Endodermal cell (in vitro differentiated cells): ENCODE measurements at regions not wholly inside any gene's neighbourhood (a gene's known extent, or its start where the extent isn't known, plus 50 kb on each side); places are given as distances from the start of the nearest gene placed in this dataset.

Source experiments
- DNase-seq: peaks from one replicate; pipeline ENCODE4 v3.0.0-alpha.2; 2017
- H3K27ac ChIP-seq: 2 replicates; pipeline ENCODE4 v1.5.1; 2013; ENCODE audit warnings: mild to moderate bottlenecking, low read depth, low read length, moderate library complexity
- H3K27me3 ChIP-seq: 2 replicates; pipeline ENCODE4 v1.6.1; 2013; ENCODE audit warnings: mild to moderate bottlenecking, low read length, moderate library complexity; ENCODE audit not compliant: insufficient read depth, control insufficient read depth, poor library complexity, severe bottlenecking
- H3K36me3 ChIP-seq: 2 replicates; pipeline ENCODE4 v1.7.0; 2013; ENCODE audit warnings: mild to moderate bottlenecking, low read length, moderate library complexity; ENCODE audit not compliant: control insufficient read depth, insufficient read depth
- H3K4me1 ChIP-seq: one replicate; pipeline ENCODE4 v1.7.0; 2013; ENCODE audit warnings: low read length; ENCODE audit not compliant: control insufficient read depth, insufficient read depth
- H3K4me3 ChIP-seq: 2 replicates; pipeline ENCODE4 v1.5.1; 2013; ENCODE audit warnings: mild to moderate bottlenecking, low read length, moderate library complexity
- H3K9ac ChIP-seq: 2 replicates; pipeline ENCODE4 v1.6.1; 2013; ENCODE audit warnings: mild to moderate bottlenecking, low read length, moderate library complexity; ENCODE audit not compliant: poor library complexity, severe bottlenecking; ENCODE audit errors: extremely low read depth
- H3K9me3 ChIP-seq: 2 replicates; pipeline ENCODE4 v1.6.1; 2013; ENCODE audit warnings: mild to moderate bottlenecking, low read length, moderate library complexity; ENCODE audit not compliant: control insufficient read depth
- H3K27ac Mint-ChIP-seq: 2 replicates; pipeline ENCODE4 v1.8.0; 2020; ENCODE audit warnings: mixed read lengths
- H3K27me3 Mint-ChIP-seq: 2 replicates; pipeline ENCODE4 v1.8.0; 2021; ENCODE audit warnings: mild to moderate bottlenecking, mixed read lengths; ENCODE audit not compliant: insufficient read depth
- H3K36me3 Mint-ChIP-seq: 2 replicates; pipeline ENCODE4 v1.8.0; 2020; ENCODE audit warnings: low read depth, mixed read lengths
- H3K4me1 Mint-ChIP-seq: 2 replicates; pipeline ENCODE4 v1.8.0; 2020; ENCODE audit warnings: mixed read lengths
- H3K4me3 Mint-ChIP-seq: 2 replicates; pipeline ENCODE4 v1.8.0; 2020; ENCODE audit warnings: mild to moderate bottlenecking, moderate library complexity, mixed read lengths
- H3K9me3 Mint-ChIP-seq: 2 replicates; pipeline ENCODE4 v1.8.0; 2020; ENCODE audit warnings: mild to moderate bottlenecking, mixed read lengths
- WGBS, 2 experiments: methylation state at CpG; one replicate each; pipeline versions ENCODE4 v1.1.5 to v1.1.7; 2013; ENCODE audit warnings: missing lambda C conversion rate in 2 of 2, mixed read lengths in 1 of 2; ENCODE audit not compliant: insufficient coverage in 1 of 2, insufficient read length in 1 of 2; 5-methylcytosine and 5-hydroxymethylcytosine counted together
- TF ChIP-seq, protein P1 (sequence below): fragments of 200-600 bp; sonication (generic); conservative IDR thresholded peaks from 2 replicates; pipeline ENCODE4 v1.5.0; 2021; ENCODE audit warnings: antibody characterized with exemption, mild to moderate bottlenecking

DNA sequence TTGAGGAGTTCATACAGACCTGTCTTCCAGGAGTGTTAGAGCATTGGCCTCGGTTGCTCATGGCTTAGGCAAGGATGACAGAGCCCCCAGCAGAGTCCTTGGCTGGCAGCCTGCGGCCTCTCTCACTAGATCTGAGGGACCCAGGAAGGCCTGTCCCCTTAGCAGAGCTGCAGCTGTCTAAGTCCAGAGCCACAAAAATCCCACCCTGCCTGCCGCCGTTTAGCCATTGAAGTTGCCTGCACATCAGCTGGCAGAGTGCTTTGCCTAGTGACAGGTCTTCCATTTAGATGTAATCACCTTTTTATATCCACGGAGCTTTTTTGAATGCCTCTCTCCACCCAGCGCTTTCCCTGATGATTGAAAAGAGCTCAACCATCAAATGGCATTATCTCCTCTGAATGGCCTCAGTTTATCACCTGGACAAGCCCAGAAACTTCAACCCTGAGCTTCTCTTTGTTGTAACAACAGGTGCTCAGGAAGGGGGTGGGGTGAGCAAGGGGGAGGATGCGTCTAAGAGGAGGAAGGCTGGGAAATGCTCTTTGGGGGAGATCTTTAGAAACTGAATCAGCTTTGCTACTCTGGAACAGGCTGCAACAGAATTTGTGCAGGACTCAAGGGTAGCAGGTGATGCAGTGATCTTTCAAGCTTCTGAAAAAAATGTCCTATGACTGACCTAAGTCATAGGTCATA is 71.9 kb downstream of the TNP1 start:
- Histone ChIP-seq H3K27me3 (no peaks in the 10 kb centered on the region), H3K4me3 (no peak overlapping the region), H3K9me3 (no peaks in the 10 kb centered on the region), H3K36me3 (no peaks in the 10 kb centered on the region), H3K4me1 (no peaks in the 10 kb centered on the region), H3K27ac (no peak overlapping the region), H3K9ac (no peak overlapping the region)
- H3K27me3 Mint-ChIP-seq = peaks cover 1% of the 10 kb centered on the region
- no peak for DNase-seq
- TF ChIP-seq, protein P1, sequence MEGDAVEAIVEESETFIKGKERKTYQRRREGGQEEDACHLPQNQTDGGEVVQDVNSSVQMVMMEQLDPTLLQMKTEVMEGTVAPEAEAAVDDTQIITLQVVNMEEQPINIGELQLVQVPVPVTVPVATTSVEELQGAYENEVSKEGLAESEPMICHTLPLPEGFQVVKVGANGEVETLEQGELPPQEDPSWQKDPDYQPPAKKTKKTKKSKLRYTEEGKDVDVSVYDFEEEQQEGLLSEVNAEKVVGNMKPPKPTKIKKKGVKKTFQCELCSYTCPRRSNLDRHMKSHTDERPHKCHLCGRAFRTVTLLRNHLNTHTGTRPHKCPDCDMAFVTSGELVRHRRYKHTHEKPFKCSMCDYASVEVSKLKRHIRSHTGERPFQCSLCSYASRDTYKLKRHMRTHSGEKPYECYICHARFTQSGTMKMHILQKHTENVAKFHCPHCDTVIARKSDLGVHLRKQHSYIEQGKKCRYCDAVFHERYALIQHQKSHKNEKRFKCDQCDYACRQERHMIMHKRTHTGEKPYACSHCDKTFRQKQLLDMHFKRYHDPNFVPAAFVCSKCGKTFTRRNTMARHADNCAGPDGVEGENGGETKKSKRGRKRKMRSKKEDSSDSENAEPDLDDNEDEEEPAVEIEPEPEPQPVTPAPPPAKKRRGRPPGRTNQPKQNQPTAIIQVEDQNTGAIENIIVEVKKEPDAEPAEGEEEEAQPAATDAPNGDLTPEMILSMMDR = no peak
- peaks cover 4% of the 10 kb centered on the region for H3K4me1 Mint-ChIP-seq
- no peaks in the 10 kb centered on the region for H3K36me3 Mint-ChIP-seq
- no peak overlapping the region for H3K4me3 Mint-ChIP-seq
- 76 to 85% methylated on average over 6 to 7 of the region's 7 CpGs for WGBS, 2 experiments
- no peaks in the 10 kb centered on the region for H3K9me3 Mint-ChIP-seq
- no peak overlapping the region for H3K27ac Mint-ChIP-seq

DNA sequence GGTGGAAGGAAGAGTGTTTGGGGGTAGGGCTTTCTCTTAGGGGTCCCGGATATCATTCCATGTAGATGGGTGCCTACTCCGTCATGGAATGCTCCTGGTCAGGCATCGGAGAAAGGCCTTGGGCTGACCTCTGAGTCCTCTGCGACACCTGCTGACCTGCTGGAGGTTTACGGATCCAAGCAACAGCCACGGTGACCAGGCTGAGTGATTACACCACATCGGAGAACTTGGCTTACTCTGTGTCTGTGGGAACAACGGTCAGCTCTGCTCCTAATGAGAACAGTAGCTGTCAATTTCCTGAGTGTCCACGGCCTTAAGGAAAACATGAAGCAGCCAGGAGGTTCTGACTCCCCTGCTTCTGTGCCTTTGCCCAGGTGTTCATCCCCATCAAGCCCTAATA is 73.2 kb downstream of the TNP1 start:
- Histone ChIP-seq H3K4me3 (no peak overlapping the region), H3K9me3 (no peaks in the 10 kb centered on the region), H3K27me3 (no peaks in the 10 kb centered on the region), H3K4me1 (no peaks in the 10 kb centered on the region), H3K27ac (no peak overlapping the region), H3K9ac (no peak overlapping the region), H3K36me3 (no peaks in the 10 kb centered on the region)
- no peak overlapping the region for H3K27ac Mint-ChIP-seq
- no peak overlapping the region for H3K4me3 Mint-ChIP-seq
- no peak for DNase-seq
- TF ChIP-seq, protein P1 = no peak
- no peaks in the 10 kb centered on the region for H3K27me3 Mint-ChIP-seq
- H3K9me3 Mint-ChIP-seq = no peaks in the 10 kb centered on the region
- 93 to 95% methylated on average over 8 to 9 of the region's 9 CpGs for WGBS, 2 experiments
- no peaks in the 10 kb centered on the region for H3K36me3 Mint-ChIP-seq
- H3K4me1 Mint-ChIP-seq = peaks cover 4% of the 10 kb centered on the region

DNA sequence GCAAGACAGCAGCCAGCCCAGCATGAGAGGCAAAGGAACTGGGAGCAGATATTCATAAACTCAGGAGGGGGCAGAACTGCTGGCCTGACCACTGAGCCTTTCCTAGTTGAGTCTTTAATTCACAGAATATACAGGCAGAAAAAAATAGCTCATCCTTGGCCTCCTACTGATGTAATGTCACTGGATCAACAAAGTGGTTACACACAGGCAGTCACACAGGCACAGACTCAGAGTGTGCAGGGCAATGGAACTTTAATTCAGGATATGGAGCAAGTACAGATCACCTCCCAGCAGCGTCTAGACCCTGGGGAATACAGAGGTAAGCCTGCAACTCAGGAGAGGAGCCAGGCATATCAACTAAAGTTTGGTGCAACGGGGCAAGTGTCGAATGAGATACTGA is 75.4 kb downstream of the TNP1 start:
- H3K27ac ChIP-seq = no peak overlapping the region
- no peaks in the 10 kb centered on the region for H3K9me3 Mint-ChIP-seq
- no peaks in the 10 kb centered on the region for H3K36me3 Mint-ChIP-seq
- peaks cover 4% of the 10 kb centered on the region for H3K4me1 Mint-ChIP-seq
- 90 to 91% methylated on average over 3 of the region's 3 CpGs for WGBS, 2 experiments
- peaks cover 8% of the 10 kb centered on the region for H3K27me3 Mint-ChIP-seq
- H3K27me3 ChIP-seq = no peaks in the 10 kb centered on the region
- H3K4me1 ChIP-seq = no peaks in the 10 kb centered on the region
- H3K27ac Mint-ChIP-seq = no peak overlapping the region
- no peak for DNase-seq
- no peak overlapping the region for H3K4me3 Mint-ChIP-seq
- no peak overlapping the region for H3K4me3 ChIP-seq
- TF ChIP-seq, protein P1 = no peak
- H3K9ac ChIP-seq = no peak overlapping the region
- H3K9me3 ChIP-seq = no peaks in the 10 kb centered on the region
- no peaks in the 10 kb centered on the region for H3K36me3 ChIP-seq
